NCI-H510A (cell line): ENCODE measurements at regions not wholly inside any gene's neighbourhood (a gene's known extent, or its start where the extent isn't known, plus 50 kb on each side); places are given as distances from the start of the nearest gene placed in this dataset.
A peak's percentile ranks its signal among the peaks of the same experiment; 100 is the strongest.

Source experiments
- DNase-seq: peaks from one replicate; lab custom pipeline; 2025; lab: John Stamatoyannopoulos, UW

DNA sequence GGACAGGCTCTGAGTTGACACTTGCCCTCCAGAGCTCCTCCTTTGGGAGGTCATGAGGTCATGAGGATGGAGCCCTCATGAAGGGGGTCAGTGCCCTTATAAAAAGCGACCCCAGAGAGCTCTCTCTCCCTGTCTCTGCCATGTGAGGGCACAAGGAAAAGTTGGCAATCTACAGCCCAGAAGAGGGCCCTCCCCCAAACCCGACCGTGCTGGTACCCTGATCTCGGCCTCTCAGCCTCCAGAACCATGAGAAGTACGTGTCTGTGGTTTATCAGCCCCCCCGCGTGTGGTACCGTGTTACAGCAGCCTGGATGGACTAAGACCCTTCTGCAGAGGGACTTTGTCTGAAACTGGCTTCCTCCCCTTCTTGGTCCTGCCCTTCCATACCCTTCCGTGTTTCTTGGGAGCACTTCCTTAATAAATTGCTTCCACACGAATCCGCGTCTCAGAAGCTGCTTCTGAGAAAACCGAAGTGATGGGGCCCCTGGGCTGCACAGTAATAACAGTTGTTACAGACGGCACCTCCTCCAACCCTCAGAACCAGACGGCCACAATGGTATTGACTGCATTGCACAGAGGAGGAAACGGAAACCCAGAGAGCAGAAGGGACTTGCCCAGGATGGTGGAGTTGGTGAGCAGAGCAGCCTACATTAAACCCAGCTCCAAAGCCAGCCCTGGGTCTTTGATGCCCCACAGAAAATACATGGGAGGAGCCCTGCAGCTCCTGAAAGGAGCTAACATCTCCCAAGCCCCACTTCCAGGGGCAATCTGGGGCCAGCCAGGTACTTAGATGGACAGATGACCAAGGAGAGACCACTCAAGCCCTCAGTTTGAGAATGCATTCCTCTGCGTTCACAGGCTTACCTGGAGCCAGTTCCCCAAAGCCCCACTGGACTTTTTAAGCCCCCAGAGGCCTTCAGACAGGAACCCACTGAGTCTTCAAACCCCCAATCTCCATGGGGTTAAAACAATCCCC is 242.7 kb downstream of the BCOR start:
- no peak for DNase-seq

DNA sequence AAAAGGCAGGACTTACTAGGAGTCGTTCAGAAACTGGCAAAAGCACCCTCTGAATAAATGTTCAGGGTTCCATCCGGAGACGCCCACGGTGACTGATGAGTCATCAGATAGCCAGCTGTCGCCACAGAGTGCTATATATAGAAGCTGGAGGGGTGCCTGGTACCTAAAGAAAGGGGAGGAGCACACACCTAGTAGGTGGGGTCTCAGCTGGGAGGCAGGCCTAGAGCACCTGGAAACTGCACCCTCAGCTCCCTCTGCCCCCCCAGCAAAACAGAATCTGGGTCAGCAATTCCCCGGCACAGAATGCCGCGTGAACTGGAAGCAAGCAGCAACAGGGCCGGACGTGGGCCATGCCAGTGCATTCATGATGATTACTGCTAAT is 242.0 kb downstream of the BCOR start:
- peak; percentile 76 for DNase-seq

DNA sequence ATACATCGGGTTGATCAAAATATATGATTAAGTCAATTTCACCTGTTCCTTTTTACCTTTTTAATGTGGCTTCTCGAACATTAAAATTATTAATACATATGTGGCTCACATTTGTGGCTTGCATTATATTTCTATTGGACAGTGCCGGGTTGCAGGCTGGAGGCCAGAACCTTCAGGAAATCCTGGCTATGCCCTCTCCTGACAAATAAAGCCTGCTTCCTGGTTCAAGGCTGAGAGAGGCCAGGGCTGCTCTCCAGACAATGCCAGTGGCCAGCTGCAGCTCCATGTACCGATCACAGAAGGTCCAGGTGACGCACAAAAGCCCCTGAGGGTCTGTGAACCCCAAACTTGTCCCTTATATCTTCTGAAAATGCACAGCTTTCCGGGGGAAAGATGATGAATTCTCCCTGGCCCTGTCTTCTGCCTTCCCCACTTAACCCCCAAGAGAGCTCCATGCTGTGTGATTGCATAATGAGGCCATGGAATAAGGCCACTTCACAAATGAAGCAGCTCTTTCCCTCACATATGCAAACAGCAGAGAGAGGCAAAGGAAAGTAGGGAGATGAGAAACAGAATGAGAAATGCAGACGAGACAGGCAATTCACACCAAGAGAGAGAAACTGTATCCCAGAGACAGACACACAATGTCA is 241.2 kb downstream of the BCOR start:
- no peak for DNase-seq

DNA sequence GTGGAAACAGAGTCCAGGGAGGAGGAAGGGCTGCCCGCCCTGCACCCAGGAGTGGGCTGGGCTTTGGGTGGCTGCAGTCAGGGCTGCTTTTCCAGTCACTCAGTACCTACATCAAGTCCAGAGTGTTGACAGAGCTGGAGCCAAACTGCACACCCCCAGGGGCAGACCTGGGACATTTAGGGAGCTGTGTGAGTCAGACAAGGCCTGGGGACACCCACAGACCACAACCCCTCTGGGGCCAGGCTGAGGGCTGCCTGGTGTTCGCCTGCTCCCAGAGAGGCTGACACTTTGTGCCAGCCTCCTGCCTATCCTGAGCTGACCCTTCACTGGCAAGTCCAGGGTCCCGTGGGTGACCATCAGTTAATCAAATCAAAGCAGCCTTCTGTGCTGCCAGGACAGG is 240.0 kb downstream of the BCOR start:
- no peak for DNase-seq

- DNase-seq: no peak
Observed at GRCh38 chrX:39859991-39860861, 237.5 kb downstream of the BCOR start.

GRCh38 chrX:39862963-39863362 is 234.8 kb downstream of the BCOR start:
- DNase-seq: no peak

- no peak for DNase-seq
Observed at GRCh38 chrX:39866229-39866628, 231.5 kb downstream of the BCOR start.

GRCh38 chrX:39869846-39870601 is 227.7 kb downstream of the BCOR start:
- no peak for DNase-seq

DNA sequence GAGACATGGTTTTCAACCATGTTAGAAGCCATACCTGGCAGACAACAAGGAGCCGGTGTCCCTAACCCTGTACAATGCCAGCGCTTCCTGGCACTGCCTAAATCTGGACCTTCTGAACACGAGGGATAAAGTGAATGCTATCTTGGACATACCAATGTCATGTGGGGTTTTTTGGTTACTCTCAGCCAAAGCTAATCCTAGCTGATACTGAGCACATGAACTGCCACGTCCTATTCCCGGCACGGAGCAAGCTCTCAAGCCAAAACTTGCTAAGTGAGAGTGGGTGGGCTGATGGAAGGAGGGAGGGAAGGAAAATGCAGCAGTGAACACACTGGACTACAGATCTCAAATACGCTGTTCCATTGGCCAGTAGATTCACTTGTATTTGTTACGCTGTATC is 226.1 kb downstream of the BCOR start:
- no peak for DNase-seq

- DNase-seq: no peak
Observed at GRCh38 chrX:39873117-39873516, 224.6 kb downstream of the BCOR start.

DNA sequence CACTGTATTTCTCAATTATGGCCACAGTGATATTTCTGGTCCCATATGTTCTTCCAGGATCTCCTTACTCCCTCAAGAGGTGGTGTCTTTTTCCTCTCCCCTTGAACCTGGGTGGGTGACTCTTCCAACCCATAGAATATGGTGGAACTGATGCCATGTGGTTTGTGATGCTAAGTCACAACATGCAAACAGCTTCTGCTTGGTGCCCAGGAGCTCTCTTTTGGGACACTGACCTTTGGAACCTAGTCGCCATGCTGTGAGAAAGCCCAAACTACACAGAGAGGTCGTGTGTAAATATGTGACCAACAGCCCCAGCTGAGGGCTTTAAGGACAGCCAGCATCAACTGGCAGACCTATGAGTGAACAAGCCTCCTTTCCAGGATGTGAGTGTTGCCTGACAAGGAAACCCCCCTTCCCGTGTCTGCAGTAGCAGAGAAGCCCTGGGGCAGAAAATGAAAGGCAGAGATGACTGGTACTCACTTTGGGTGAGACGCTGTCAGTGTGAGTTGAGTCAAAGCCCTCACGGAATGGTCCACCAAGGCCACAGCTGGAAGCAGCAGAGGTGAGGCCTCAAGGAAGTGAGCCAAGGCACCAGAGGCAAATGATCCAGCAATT is 223.4 kb downstream of the BCOR start:
- no peak for DNase-seq

DNA sequence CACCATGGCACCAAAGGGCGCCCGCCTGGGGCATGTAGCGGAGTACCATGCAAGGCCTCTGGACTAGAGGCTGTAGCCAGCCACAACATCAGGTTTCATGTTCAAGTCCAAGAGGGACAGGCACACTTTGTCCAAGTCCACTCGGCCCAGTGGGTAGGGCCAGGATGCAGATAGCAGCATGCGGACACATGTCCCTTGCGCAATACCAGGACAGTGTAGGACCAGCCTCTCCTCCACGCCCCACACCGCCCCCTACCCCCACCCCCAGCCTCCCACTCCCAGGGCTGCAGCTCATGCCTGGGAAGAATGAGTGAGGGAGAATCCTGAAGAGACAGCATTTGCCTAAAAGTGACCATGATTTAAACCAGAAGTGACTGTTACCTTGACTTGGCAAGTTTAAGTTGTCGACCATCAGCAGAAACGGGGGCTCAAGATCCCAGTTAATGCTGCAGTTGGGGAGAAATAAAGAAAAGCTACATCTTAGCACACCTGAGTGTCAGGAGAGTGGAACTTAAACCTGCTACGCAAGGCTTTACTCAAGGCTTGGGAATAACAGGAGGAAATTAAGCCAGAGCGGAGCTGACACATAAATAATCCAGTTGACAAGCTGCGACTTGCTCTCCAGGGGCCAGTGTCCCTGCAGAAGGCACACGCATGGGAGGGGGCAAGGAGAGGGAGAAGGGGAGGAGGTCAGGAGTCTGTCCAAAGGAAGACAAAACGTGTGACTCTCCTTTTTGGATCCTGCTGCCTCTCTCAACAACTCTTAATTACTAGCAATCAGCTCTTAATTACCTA is 221.7 kb downstream of the BCOR start:
- DNase-seq: no peak

- no peak for DNase-seq
Observed at GRCh38 chrX:39877905-39878304, 219.9 kb downstream of the BCOR start.

DNA sequence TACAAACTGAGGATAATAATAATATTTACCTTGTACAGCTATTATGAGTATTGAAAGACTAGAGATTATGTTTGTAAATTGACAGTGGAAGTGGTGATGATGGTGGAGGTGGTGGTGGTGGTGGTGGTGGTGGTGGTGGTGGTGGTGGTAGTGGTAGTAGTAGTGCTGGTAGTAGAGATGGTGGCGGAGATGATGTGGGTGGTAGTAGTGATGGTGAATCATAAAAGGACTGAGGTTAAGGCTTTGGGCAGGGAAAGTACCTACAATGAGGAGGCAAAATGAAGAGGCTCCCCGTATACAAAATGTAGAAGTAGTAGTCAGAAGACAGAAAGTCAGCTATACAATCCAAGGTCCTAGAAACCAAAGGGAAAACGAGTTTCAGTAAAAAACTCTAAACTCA is 214.1 kb downstream of the BCOR start:
- no peak for DNase-seq

GRCh38 chrX:39886282-39886681 is 211.5 kb downstream of the BCOR start:
- DNase-seq: no peak

DNA sequence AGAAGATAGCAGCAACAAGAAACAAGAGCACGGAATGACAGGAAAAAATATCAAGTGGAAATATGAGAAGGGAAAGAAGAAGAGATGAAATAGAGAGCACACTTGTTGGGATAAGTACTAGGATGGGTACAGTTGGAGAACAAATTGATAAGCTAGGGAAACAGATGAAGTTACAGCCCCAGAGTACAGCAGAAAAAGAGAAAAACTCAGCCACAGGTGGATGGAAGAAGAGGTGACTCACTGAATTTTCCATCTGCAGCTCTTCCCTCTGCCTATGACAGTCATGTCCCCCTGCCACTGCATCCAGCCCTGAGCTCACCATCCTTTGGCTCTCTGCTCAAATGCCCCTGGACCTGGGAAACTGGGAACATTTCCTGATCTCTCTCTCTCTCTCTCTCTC is 209.0 kb downstream of the BCOR start:
- no peak for DNase-seq

DNA sequence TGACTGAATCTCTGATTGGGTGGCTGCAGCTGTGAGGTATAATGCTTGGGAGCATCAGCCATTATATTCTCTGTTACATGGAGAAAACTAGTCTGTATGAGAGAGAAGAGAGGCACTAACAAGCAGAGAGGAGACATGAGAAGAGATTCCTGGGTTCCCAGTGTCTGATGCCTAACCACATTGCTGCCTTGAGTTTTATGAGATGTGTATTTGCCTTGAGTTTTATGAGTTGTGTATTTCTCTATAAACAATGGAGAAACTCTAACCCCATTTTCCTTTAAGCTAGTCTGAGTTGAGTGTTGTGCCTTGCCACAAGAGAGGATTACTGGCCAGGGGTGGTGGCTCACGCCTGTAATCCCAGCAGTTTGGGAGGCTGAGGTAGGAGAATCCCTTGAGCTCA is 208.1 kb downstream of the BCOR start:
- DNase-seq: no peak

- DNase-seq: no peak
Observed at GRCh38 chrX:39890807-39891206, 207.0 kb downstream of the BCOR start.

DNA sequence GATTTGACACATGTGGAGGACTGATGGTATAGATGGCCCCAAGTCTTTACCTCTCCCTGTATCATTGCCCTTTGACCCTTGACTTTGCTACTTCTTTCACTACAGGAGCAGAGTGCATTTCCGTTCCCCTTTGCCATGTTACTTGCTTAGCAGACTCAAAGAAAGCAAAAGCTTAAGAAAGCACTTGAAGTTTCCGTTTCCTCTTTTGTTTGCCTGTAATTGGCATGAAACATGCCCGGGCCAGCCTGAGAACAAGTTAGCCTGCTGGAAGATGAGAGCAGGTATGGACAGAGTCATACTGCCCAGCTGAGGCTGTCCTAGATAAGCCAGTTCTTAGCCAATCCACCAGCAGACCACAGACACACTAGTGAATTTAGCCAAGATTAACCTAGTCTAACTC is 206.0 kb downstream of the BCOR start:
- DNase-seq: no peak
